GM10248 (cell line): ENCODE measurements at regions not wholly inside any gene's neighbourhood (a gene's known extent, or its start where the extent isn't known, plus 50 kb on each side); places are given as distances from the start of the nearest gene placed in this dataset.

Experiments used
- CTCF ChIA-PET: fragments of 300-600 bp; sonication (Branson Sonifier 250); formaldehyde crosslinking; extraction: SDS; loops from one replicate; lab custom pipeline; 2021; ENCODE audit warnings: antibody characterized with exemption; lab: Yijun Ruan, JAX
- POLR2A ChIA-PET: fragments of 350-650 bp; sonication (Branson Sonifier 250); formaldehyde crosslinking; extraction: SDS; loops from one replicate; lab custom pipeline; 2020; ENCODE audit warnings: antibody characterized with exemption; lab: Yijun Ruan, JAX
- DNase-seq: peaks from one replicate; pipeline ENCODE4 v3.0.0; 2012; ENCODE audit errors: extremely low spot score
- CTCF ChIP-seq: IDR thresholded peaks from 2 replicates; pipeline ENCODE4 v1.5.1; 2012; ENCODE audit warnings: mild to moderate bottlenecking, low read depth; ENCODE audit errors: extremely low read depth, missing control alignments, control extremely low read depth

- ChIA-PET CTCF (no interaction called here), POLR2A (no interaction called here)
- DNase-seq = no peak
- no peak for TF ChIP-seq CTCF
Measured at GRCh38 chr22:48737461-48738203, 1090.0 kb downstream of the BRD1 start.

- POLR2A ChIA-PET = no interaction called here
- no peak for TF ChIP-seq CTCF
- DNase-seq = no peak
- CTCF ChIA-PET = no interaction called here
Measured at GRCh38 chr22:48736593-48737460, 1090.8 kb downstream of the BRD1 start.

- DNase-seq = no peak
- ChIA-PET POLR2A (no interaction called here), CTCF (interaction anchor here (1.9 kb wide), 1 partner anchor 48 kb away, joined by 4 read pairs; no protein-coding TSS in a partner anchor)
- no peak for TF ChIP-seq CTCF
Measured at GRCh38 chr22:48734961-48735360, 1092.7 kb downstream of the BRD1 start.

GRCh38 chr22:48734359-48734758, 1093.3 kb downstream of the BRD1 start:
- TF ChIP-seq CTCF = no peak
- POLR2A ChIA-PET = no interaction called here
- CTCF ChIA-PET = interaction anchor here (1.9 kb wide), 1 partner anchor 49 kb away, joined by 4 read pairs; no protein-coding TSS in a partner anchor
- DNase-seq = no peak

GRCh38 chr22:48729499-48730171, 1098.0 kb downstream of the BRD1 start:
- ChIA-PET POLR2A (no interaction called here), CTCF (interaction anchor here (1.2 kb wide), 1 partner anchor 19 kb away, joined by 4 read pairs; no protein-coding TSS in a partner anchor)
- no peak for TF ChIP-seq CTCF
- DNase-seq = no peak

- CTCF ChIA-PET = no interaction called here
- no peak for TF ChIP-seq CTCF
- POLR2A ChIA-PET = no interaction called here
- no peak for DNase-seq
Measured at GRCh38 chr22:48727454-48728058, 1100.1 kb downstream of the BRD1 start.
